SK-N-DZ (cell line): ENCODE measurements at regions not wholly inside any gene's neighbourhood (a gene's known extent, or its start where the extent isn't known, plus 50 kb on each side); places are given as distances from the start of the nearest gene placed in this dataset.
"Not testable (repeated sequence)": the region's sequence is repeated elsewhere in the genome, so short reads cannot be mapped to it uniquely, and the experiment has no call there.

Experiments
- DNase-seq: peaks from one replicate; pipeline ENCODE4 v3.0.0-alpha.2; 2015; ENCODE audit warnings: low spot score

GRCh38 chr7:4319280-4319679 is 362.8 kb upstream of the FOXK1 start:
- DNase-seq: no peak

- DNase-seq: no peak
These were observed 356.4 kb upstream of the FOXK1 start for GRCh38 chr7:4325732-4326131.

GRCh38 chr7:4331711-4332110 is 350.4 kb upstream of the FOXK1 start:
- no peak for DNase-seq

GRCh38 chr7:4338556-4338955 is 343.5 kb upstream of the FOXK1 start:
- no peak for DNase-seq

GRCh38 chr7:4343272-4344247 is 338.5 kb upstream of the FOXK1 start:
- DNase-seq: no peak

GRCh38 chr7:4345004-4345403 is 337.1 kb upstream of the FOXK1 start:
- no peak for DNase-seq

GRCh38 chr7:4352069-4352468 is 330.0 kb upstream of the FOXK1 start:
- no peak for DNase-seq

- DNase-seq: no peak
These were observed 320.3 kb upstream of the FOXK1 start for GRCh38 chr7:4361774-4362173.

- no peak for DNase-seq
These were observed 298.5 kb upstream of the FOXK1 start for GRCh38 chr7:4383584-4383983.

- DNase-seq: no peak
These were observed 295.9 kb upstream of the FOXK1 start for GRCh38 chr7:4386190-4386589.

GRCh38 chr7:4391103-4391502 is 291.0 kb upstream of the FOXK1 start:
- DNase-seq: not testable (repeated sequence)

- DNase-seq: no peak
These were observed 287.4 kb upstream of the FOXK1 start for GRCh38 chr7:4394736-4395135.

GRCh38 chr7:4399121-4399520 is 283.0 kb upstream of the FOXK1 start:
- DNase-seq: no peak

GRCh38 chr7:4399596-4399995 is 282.5 kb upstream of the FOXK1 start:
- no peak for DNase-seq

GRCh38 chr7:4406288-4407058 is 275.6 kb upstream of the FOXK1 start:
- no peak for DNase-seq

GRCh38 chr7:4409946-4410345 is 272.1 kb upstream of the FOXK1 start:
- DNase-seq: no peak

- DNase-seq: peak; percentile 80
These were observed 265.6 kb upstream of the FOXK1 start for GRCh38 chr7:4416396-4417056.

- DNase-seq: no peak
These were observed 253.6 kb upstream of the FOXK1 start for GRCh38 chr7:4428526-4428925.

- no peak for DNase-seq
These were observed 251.9 kb upstream of the FOXK1 start for GRCh38 chr7:4430227-4430626.

- DNase-seq: no peak
These were observed 247.8 kb upstream of the FOXK1 start for GRCh38 chr7:4434306-4434705.

- DNase-seq: no peak
These were observed 245.7 kb upstream of the FOXK1 start for GRCh38 chr7:4436361-4436895.

- DNase-seq: no peak
These were observed 245.2 kb upstream of the FOXK1 start for GRCh38 chr7:4436936-4437335.
